HepG2 (cell line): ENCODE measurements at regions not wholly inside any gene's neighbourhood (a gene's known extent, or its start where the extent isn't known, plus 50 kb on each side); places are given as distances from the start of the nearest gene placed in this dataset.
A peak's percentile ranks its signal among the peaks of the same experiment; 100 is the strongest.

Experiments used
- ARID2 ChIP-seq: sonication (generic); formaldehyde crosslinking; IDR thresholded peaks from 2 replicates; pipeline ENCODE4 v1.8.1; 2022; ENCODE audit warnings: mild to moderate bottlenecking, missing genetic modification reagents, borderline replicate concordance
- CHD2 ChIP-seq: IDR thresholded peaks from 2 replicates; pipeline ENCODE4 v1.6.1; 2011; ENCODE audit warnings: low read depth, low read length, improper control_type of control experiment
- DNMT3B ChIP-seq: conservative IDR thresholded peaks from 2 replicates; pipeline ENCODE4 v1.6.1; 2016; ENCODE audit warnings: missing biosample characterization, control low read depth
- ELF4 ChIP-seq: sonication (generic); formaldehyde crosslinking; IDR thresholded peaks from 2 replicates; pipeline ENCODE4 v1.5.0; 2020; ENCODE audit warnings: missing genetic modification reagents, mild to moderate bottlenecking, moderate library complexity, borderline replicate concordance
- NCOA2 ChIP-seq: sonication (generic); formaldehyde crosslinking; IDR thresholded peaks from 2 replicates; pipeline ENCODE4 v1.8.0; 2022; ENCODE audit warnings: inconsistent platforms
- NFKB2 ChIP-seq: sonication (generic); formaldehyde crosslinking; IDR thresholded peaks from 2 replicates; pipeline ENCODE4 v1.4.0; 2020; ENCODE audit warnings: missing genetic modification reagents, borderline replicate concordance
- SNAPC4 ChIP-seq: sonication (generic); formaldehyde crosslinking; IDR thresholded peaks from 2 replicates; pipeline ENCODE4 v1.4.0; 2020; ENCODE audit warnings: mild to moderate bottlenecking, missing genetic modification reagents
- SUZ12 ChIP-seq: fragments of 150-350 bp; IDR thresholded peaks from 2 replicates; pipeline ENCODE4 v1.6.1; 2014; ENCODE audit warnings: low read depth, low read length
- ZBTB40 ChIP-seq, 2 experiments: fragments of 450-650 bp in 1 of 2; sonication (generic) in 1 of 2; formaldehyde crosslinking in 1 of 2; IDR thresholded peaks; 2 replicates each; pipeline versions ENCODE4 v1.6.1 to v1.8.0; 2016 to 2022; ENCODE audit warnings: antibody characterized with exemption in 1 of 2, mild to moderate bottlenecking in 1 of 2, missing genetic modification reagents in 1 of 2
- ZNF512B ChIP-seq: sonication (generic); formaldehyde crosslinking; IDR thresholded peaks from 2 replicates; pipeline ENCODE4 v1.5.1; 2020; ENCODE audit warnings: missing genetic modification reagents, mild to moderate bottlenecking, borderline replicate concordance
- ZNF879 ChIP-seq: sonication (generic); formaldehyde crosslinking; IDR thresholded peaks from 2 replicates; pipeline ENCODE4 v1.8.1; 2023; ENCODE audit warnings: missing genetic modification reagents
- ZSCAN22 ChIP-seq: sonication (generic); formaldehyde crosslinking; IDR thresholded peaks from 2 replicates; pipeline ENCODE4 v1.4.0; 2020; ENCODE audit warnings: mild to moderate bottlenecking, missing genetic modification reagents

- TF ChIP-seq ZBTB40 (IDR thresholded peaks at IDR 0.05) (no peak), ZBTB40 (CRISPR knock-in tag; IDR thresholded peaks at IDR 0.05) (no peak), SUZ12 (no peak), NCOA2 (CRISPR knock-in tag) (peak; percentile 84), ARID2 (CRISPR knock-in tag) (peak; percentile 71; the same call in 1 of the 2 replicates), ELF4 (no peak), SNAPC4 (CRISPR knock-in tag) (no peak), NFKB2 (CRISPR knock-in tag) (no peak), ZNF879 (CRISPR knock-in tag) (no peak), ZSCAN22 (CRISPR knock-in tag) (no peak), DNMT3B (CRISPR knock-in tag) (0 out of 2 replicates have a peak, but pooled peaks have one; percentile 28), CHD2 (no peak), ZNF512B (CRISPR knock-in tag) (no peak)
Observed at GRCh38 chr2:224104668-224105386, 65.7 kb upstream of the SERPINE2 start (continued).
